Esophagus squamous epithelium (tissue), 4 donors: ENCODE measurements at regions not wholly inside any gene's neighbourhood (a gene's known extent, or its start where the extent isn't known, plus 50 kb on each side); places are given as distances from the start of the nearest gene placed in this dataset.
"Not testable (repeated sequence)": the region's sequence is repeated elsewhere in the genome, so short reads cannot be mapped to it uniquely, and the experiment has no call there.

Source experiments
- POLR2A ChIP-seq, 4 donors: fragments of 450-650 bp; IDR thresholded peaks; one replicate each; pipeline ENCODE4 v1.6.1; 2017; ENCODE audit warnings: antibody characterized with exemption in 4 of 4, mild to moderate bottlenecking in 4 of 4, moderate library complexity in 3 of 4
- TF ChIP-seq, protein P1 (sequence below), 6 experiments: fragments of 450-650 bp in 4 of 6; fragments of 200-600 bp in 2 of 6; sonication (generic) in 2 of 6; IDR thresholded peaks; one replicate each; pipeline ENCODE4 v1.5.1; 2016 to 2019; ENCODE audit warnings: antibody characterized with exemption in 6 of 6, mild to moderate bottlenecking in 4 of 6, moderate library complexity in 4 of 6

DNA sequence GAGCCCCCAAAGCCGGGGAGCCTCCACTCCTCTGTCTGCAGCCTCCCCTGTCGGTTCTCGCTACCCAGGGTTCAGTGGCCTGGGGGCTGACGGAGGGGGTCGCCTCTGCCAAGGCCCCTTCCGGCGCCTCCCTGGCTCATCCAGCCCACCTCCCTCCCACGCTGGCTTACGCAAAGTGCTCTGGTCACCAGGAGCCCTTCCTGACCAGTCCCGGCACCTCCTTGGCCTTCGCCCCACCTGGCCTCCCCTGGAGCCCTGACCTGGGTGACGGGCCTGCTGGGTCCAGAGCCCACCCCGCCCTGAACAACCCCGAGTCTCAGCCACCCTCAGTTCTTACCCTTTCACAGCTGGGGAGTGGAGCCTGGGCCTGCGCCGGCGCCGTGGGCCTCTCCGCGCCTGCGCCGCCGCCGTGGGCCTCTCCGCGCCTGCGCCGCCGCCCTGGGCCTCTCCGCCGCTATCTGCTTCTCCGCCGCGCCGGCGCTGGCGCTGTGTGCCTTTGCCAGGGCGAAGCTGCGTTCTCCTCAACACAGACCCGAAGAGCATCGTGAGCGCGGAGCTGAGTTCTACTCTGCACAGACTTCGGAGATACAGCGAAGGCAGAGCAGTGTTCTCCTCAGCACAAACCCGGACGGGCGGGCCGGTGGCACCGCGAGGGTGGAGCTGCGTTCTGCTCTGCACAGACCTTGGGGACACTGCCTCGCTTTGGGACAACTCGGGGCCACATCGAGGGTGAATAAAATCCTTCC lies 247.6 kb downstream of the TP53TG3F start:
- TF ChIP-seq, protein P1, sequence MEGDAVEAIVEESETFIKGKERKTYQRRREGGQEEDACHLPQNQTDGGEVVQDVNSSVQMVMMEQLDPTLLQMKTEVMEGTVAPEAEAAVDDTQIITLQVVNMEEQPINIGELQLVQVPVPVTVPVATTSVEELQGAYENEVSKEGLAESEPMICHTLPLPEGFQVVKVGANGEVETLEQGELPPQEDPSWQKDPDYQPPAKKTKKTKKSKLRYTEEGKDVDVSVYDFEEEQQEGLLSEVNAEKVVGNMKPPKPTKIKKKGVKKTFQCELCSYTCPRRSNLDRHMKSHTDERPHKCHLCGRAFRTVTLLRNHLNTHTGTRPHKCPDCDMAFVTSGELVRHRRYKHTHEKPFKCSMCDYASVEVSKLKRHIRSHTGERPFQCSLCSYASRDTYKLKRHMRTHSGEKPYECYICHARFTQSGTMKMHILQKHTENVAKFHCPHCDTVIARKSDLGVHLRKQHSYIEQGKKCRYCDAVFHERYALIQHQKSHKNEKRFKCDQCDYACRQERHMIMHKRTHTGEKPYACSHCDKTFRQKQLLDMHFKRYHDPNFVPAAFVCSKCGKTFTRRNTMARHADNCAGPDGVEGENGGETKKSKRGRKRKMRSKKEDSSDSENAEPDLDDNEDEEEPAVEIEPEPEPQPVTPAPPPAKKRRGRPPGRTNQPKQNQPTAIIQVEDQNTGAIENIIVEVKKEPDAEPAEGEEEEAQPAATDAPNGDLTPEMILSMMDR (IDR thresholded peaks at IDR 0.05), result not testable (repeated sequence)
- not testable (repeated sequence) for TF ChIP-seq POLR2A (IDR thresholded peaks at IDR 0.05)
